ENCODE measurements at regions not wholly inside any gene's neighbourhood (a gene's known extent, or its start where the extent isn't known, plus 50 kb on each side); places are given as distances from the start of the nearest gene placed in this dataset.

- DNase-seq: no peak
Observed at GRCh38 chr7:46322937-46323336, 401.9 kb upstream of the IGFBP3 start.

- no peak for DNase-seq
Observed at GRCh38 chr7:46321556-46322205, 400.6 kb upstream of the IGFBP3 start.

- no peak for DNase-seq
Observed at GRCh38 chr7:46320956-46321355, 399.9 kb upstream of the IGFBP3 start.

GRCh38 chr7:46319841-46320240, 398.8 kb upstream of the IGFBP3 start:
- DNase-seq: no peak

GRCh38 chr7:46318276-46318675, 397.2 kb upstream of the IGFBP3 start:
- no peak for DNase-seq

GRCh38 chr7:46317256-46317655, 396.2 kb upstream of the IGFBP3 start:
- DNase-seq: no peak

- no peak for DNase-seq
Observed at GRCh38 chr7:46315891-46316290, 394.8 kb upstream of the IGFBP3 start.

- DNase-seq: no peak
Observed at GRCh38 chr7:46301677-46302076, 380.6 kb upstream of the IGFBP3 start.

- no peak for DNase-seq
Observed at GRCh38 chr7:46297515-46297914, 376.4 kb upstream of the IGFBP3 start.

- DNase-seq: no peak
Observed at GRCh38 chr7:46296526-46296925, 375.5 kb upstream of the IGFBP3 start.

GRCh38 chr7:46294381-46294780, 373.3 kb upstream of the IGFBP3 start:
- no peak for DNase-seq

- no peak for DNase-seq
Observed at GRCh38 chr7:46292741-46293140, 371.7 kb upstream of the IGFBP3 start.

GRCh38 chr7:46291601-46292150, 370.6 kb upstream of the IGFBP3 start:
- no peak for DNase-seq

GRCh38 chr7:46291050-46291438, 370.0 kb upstream of the IGFBP3 start:
- DNase-seq: no peak

GRCh38 chr7:46290374-46291049, 369.4 kb upstream of the IGFBP3 start:
- no peak for DNase-seq

GRCh38 chr7:46288861-46289260, 367.8 kb upstream of the IGFBP3 start:
- DNase-seq: no peak

GRCh38 chr7:46288010-46288409, 366.9 kb upstream of the IGFBP3 start:
- DNase-seq: no peak

- DNase-seq: no peak
Observed at GRCh38 chr7:46286957-46287356, 365.9 kb upstream of the IGFBP3 start.

- DNase-seq: no peak
Observed at GRCh38 chr7:46286356-46286755, 365.3 kb upstream of the IGFBP3 start.

GRCh38 chr7:46285878-46286277, 364.8 kb upstream of the IGFBP3 start:
- no peak for DNase-seq

- no peak for DNase-seq
Observed at GRCh38 chr7:46283852-46284251, 362.8 kb upstream of the IGFBP3 start.

GRCh38 chr7:46282155-46282554, 361.1 kb upstream of the IGFBP3 start:
- no peak for DNase-seq

GRCh38 chr7:46281071-46281470, 360.0 kb upstream of the IGFBP3 start:
- DNase-seq: no peak

GRCh38 chr7:46279290-46279689, 358.2 kb upstream of the IGFBP3 start:
- DNase-seq: no peak

- no peak for DNase-seq
Observed at GRCh38 chr7:46264646-46265045, 343.6 kb upstream of the IGFBP3 start.

Data from CD4-positive, alpha-beta T cell treated with Interleukin-21 for 1 hour (primary cell).